ENCODE measurements at regions not wholly inside any gene's neighbourhood (a gene's known extent, or its start where the extent isn't known, plus 50 kb on each side); places are given as distances from the start of the nearest gene placed in this dataset.

- DNase-seq (ENCODE audit: low spot score), result no peak
Measured at GRCh38 chr10:117868151-117868550, 178.6 kb downstream of the RAB11FIP2 start.

GRCh38 chr10:117875793-117876192 is 170.9 kb downstream of the RAB11FIP2 start:
- DNase-seq (ENCODE audit: low spot score), result no peak

- DNase-seq (ENCODE audit: low spot score), result no peak
Measured at GRCh38 chr10:117876210-117876609, 170.5 kb downstream of the RAB11FIP2 start.

GRCh38 chr10:117878626-117879025 is 168.1 kb downstream of the RAB11FIP2 start:
- DNase-seq (ENCODE audit: low spot score), result no peak

- DNase-seq (ENCODE audit: low spot score), result no peak
Measured at GRCh38 chr10:117884093-117884492, 162.6 kb downstream of the RAB11FIP2 start.

- no peak for DNase-seq (ENCODE audit: low spot score)
Measured at GRCh38 chr10:117884592-117884991, 162.1 kb downstream of the RAB11FIP2 start.

- DNase-seq (ENCODE audit: low spot score), result no peak
Measured at GRCh38 chr10:117885206-117885829, 161.4 kb downstream of the RAB11FIP2 start.

- no peak for DNase-seq (ENCODE audit: low spot score)
Measured at GRCh38 chr10:117886766-117887165, 160.0 kb downstream of the RAB11FIP2 start.

- no peak for DNase-seq (ENCODE audit: low spot score)
Measured at GRCh38 chr10:117889664-117890063, 157.1 kb downstream of the RAB11FIP2 start.

GRCh38 chr10:117892681-117893220 is 154.0 kb downstream of the RAB11FIP2 start:
- DNase-seq (ENCODE audit: low spot score), result no peak

- DNase-seq (ENCODE audit: low spot score), result no peak
Measured at GRCh38 chr10:117894339-117894738, 152.4 kb downstream of the RAB11FIP2 start.

GRCh38 chr10:117896517-117896916 is 150.2 kb downstream of the RAB11FIP2 start:
- no peak for DNase-seq (ENCODE audit: low spot score)

GRCh38 chr10:117899181-117899683 is 147.5 kb downstream of the RAB11FIP2 start:
- DNase-seq (ENCODE audit: low spot score), result no peak

- DNase-seq (ENCODE audit: low spot score), result no peak
Measured at GRCh38 chr10:117900280-117900679, 146.5 kb downstream of the RAB11FIP2 start.

- DNase-seq (ENCODE audit: low spot score), result no peak
Measured at GRCh38 chr10:117903854-117904253, 142.9 kb downstream of the RAB11FIP2 start.

GRCh38 chr10:117905404-117905803 is 141.3 kb downstream of the RAB11FIP2 start:
- DNase-seq (ENCODE audit: low spot score), result no peak

GRCh38 chr10:117911684-117912083 is 135.1 kb downstream of the RAB11FIP2 start:
- DNase-seq (ENCODE audit: low spot score), result no peak

GRCh38 chr10:117914334-117914733 is 132.4 kb downstream of the RAB11FIP2 start:
- no peak for DNase-seq (ENCODE audit: low spot score)

- no peak for DNase-seq (ENCODE audit: low spot score)
Measured at GRCh38 chr10:117920956-117921355, 125.8 kb downstream of the RAB11FIP2 start.

- DNase-seq (ENCODE audit: low spot score), result no peak
Measured at GRCh38 chr10:117921421-117921820, 125.3 kb downstream of the RAB11FIP2 start.

- no peak for DNase-seq (ENCODE audit: low spot score)
Measured at GRCh38 chr10:117924820-117925219, 121.9 kb downstream of the RAB11FIP2 start.

GRCh38 chr10:117925369-117925768 is 121.4 kb downstream of the RAB11FIP2 start:
- DNase-seq (ENCODE audit: low spot score), result no peak

GRCh38 chr10:117926491-117926890 is 120.2 kb downstream of the RAB11FIP2 start:
- no peak for DNase-seq (ENCODE audit: low spot score)

GRCh38 chr10:117927332-117927731 is 119.4 kb downstream of the RAB11FIP2 start:
- no peak for DNase-seq (ENCODE audit: low spot score)

Data from HuH-7.5 (cell line).